HUES64 (cell line): ENCODE measurements at regions not wholly inside any gene's neighbourhood (a gene's known extent, or its start where the extent isn't known, plus 50 kb on each side); places are given as distances from the start of the nearest gene placed in this dataset.

Source experiments
- H3K27ac ChIP-seq: 2 replicates; pipeline ENCODE4 v1.7.0; 2013; ENCODE audit warnings: low read depth, low read length, inconsistent platforms
- H3K27me3 ChIP-seq: 2 replicates; pipeline ENCODE4 v1.6.1; 2013; ENCODE audit warnings: mild to moderate bottlenecking, low read length; ENCODE audit not compliant: insufficient read depth
- H3K36me3 ChIP-seq: 2 replicates; pipeline ENCODE4 v1.6.1; 2013; ENCODE audit warnings: mild to moderate bottlenecking, low read length; ENCODE audit not compliant: insufficient read depth
- H3K4me1 ChIP-seq: 2 replicates; pipeline ENCODE4 v1.6.1; 2013; ENCODE audit warnings: mild to moderate bottlenecking, low read length, moderate library complexity; ENCODE audit not compliant: insufficient read depth
- H3K4me3 ChIP-seq: 2 replicates; pipeline ENCODE4 v1.5.1; 2013; ENCODE audit warnings: mild to moderate bottlenecking, low read length, moderate library complexity
- H3K9ac ChIP-seq: 2 replicates; pipeline ENCODE4 v1.6.1; 2013; ENCODE audit warnings: mild to moderate bottlenecking, low read depth, low read length
- H3K9me3 ChIP-seq: 2 replicates; pipeline ENCODE4 v1.6.1; 2013; ENCODE audit warnings: low read depth, low read length; ENCODE audit not compliant: insufficient read depth
- WGBS: fragments of 150-250, 120-280 bp; methylation state at CpG from one replicate; pipeline ENCODE4 v1.1.7; 2013; ENCODE audit warnings: missing lambda C conversion rate; 5-methylcytosine and 5-hydroxymethylcytosine counted together

GRCh38 chr6:44636561-44637248, 249.2 kb downstream of the CDC5L start:
- Histone ChIP-seq H3K27ac (no peak overlapping the region), H3K4me3 (no peak overlapping the region), H3K9ac (no peak overlapping the region), H3K9me3 (no peaks in the 10 kb centered on the region), H3K27me3 (no peaks in the 10 kb centered on the region), H3K36me3 (no peaks in the 10 kb centered on the region), H3K4me1 (no peaks in the 10 kb centered on the region)
- 93% methylated on average over 14 of the region's 14 CpGs for WGBS

DNA sequence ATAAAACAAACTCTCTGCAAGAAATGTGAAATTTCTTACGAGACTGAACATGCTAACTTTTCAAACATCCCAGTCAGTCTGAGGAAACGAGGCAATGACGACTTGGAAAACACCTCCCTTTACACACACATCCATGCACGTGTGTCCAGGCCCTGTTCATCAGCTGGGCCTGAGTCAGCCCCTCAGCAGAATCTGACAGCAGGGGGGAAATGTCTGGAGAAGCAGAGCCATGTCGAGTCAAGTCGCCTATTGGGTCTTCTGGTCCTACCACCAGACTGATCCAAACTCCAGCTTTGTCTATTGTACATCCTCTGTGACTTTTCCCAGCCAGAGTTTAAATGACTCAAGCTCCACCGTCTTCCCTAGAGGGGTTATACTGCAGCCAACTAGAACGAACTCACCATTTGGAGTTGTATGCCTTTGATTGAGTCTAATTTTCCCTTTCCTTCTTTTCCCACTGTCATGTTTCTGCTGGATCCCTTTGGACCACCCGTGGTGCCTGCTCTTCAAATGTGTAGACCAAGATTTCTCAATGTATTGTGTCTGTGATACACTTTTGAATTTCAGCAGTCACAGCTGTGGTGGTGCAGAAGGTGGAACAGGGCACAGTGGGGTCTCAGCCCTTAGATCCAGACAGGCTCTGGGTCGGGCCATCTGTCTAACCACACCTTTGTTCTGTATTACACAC, 254.0 kb downstream of the CDC5L start:
- Histone ChIP-seq H3K4me3 (no peak overlapping the region), H3K9ac (no peak overlapping the region), H3K27ac (no peak overlapping the region), H3K9me3 (no peaks in the 10 kb centered on the region), H3K4me1 (no peaks in the 10 kb centered on the region), H3K36me3 (no peaks in the 10 kb centered on the region), H3K27me3 (no peaks in the 10 kb centered on the region)
- WGBS, result 88% methylated on average over 10 of the region's 10 CpGs

- Histone ChIP-seq H3K4me1 (no peaks in the 10 kb centered on the region), H3K9ac (no peak overlapping the region), H3K36me3 (no peaks in the 10 kb centered on the region), H3K4me3 (no peak overlapping the region), H3K27me3 (no peaks in the 10 kb centered on the region), H3K27ac (no peak overlapping the region), H3K9me3 (no peaks in the 10 kb centered on the region)
- 97% methylated on average over 1 of the region's 1 CpG for WGBS
These were observed 254.8 kb downstream of the CDC5L start for GRCh38 chr6:44642349-44642748.

DNA sequence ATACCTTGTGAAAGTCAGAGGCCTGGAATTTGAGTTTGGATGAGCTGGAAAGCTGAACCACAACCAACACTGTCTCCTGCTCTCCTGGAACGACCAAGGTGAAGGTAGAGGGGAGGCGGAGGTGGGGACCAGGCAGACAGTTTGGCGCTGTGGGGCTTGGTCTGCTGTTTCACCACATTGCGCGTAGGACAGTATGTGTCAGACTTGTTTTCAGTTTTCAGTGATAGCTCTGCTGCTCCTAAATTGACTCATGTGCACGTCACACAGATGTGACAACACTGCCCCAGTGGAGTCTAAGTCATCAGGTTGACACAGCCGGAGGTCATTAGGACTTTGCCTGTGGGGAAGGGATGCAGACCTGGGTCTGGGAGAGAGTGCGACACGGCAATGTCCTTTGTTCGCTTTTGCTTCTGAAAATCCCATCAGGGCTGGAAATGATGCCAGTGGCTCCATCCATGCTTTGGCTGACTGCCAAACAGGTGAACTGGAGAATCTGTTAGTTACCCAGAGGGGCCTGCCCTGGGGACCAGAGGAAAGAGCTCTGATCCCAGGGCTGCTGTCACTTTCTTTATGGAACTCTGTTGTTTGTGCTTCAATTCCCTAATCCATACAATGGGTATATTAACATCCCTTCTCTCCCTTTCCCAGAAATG, 255.5 kb downstream of the CDC5L start:
- Histone ChIP-seq H3K4me1 (no peaks in the 10 kb centered on the region), H3K27me3 (no peaks in the 10 kb centered on the region), H3K27ac (no peak overlapping the region), H3K36me3 (no peaks in the 10 kb centered on the region), H3K4me3 (no peak overlapping the region), H3K9me3 (no peaks in the 10 kb centered on the region), H3K9ac (no peak overlapping the region)
- WGBS, result 92% methylated on average over 10 of the region's 10 CpGs

GRCh38 chr6:44645276-44645675, 257.8 kb downstream of the CDC5L start:
- Histone ChIP-seq H3K4me1 (no peaks in the 10 kb centered on the region), H3K9me3 (no peaks in the 10 kb centered on the region), H3K27me3 (no peaks in the 10 kb centered on the region), H3K4me3 (no peak overlapping the region), H3K27ac (no peak overlapping the region), H3K9ac (no peak overlapping the region), H3K36me3 (no peaks in the 10 kb centered on the region)
- WGBS, result 72% methylated on average over 6 of the region's 6 CpGs

- Histone ChIP-seq H3K27me3 (no peaks in the 10 kb centered on the region), H3K9ac (no peak overlapping the region), H3K4me3 (no peak overlapping the region), H3K4me1 (peaks cover 5% of the 10 kb centered on the region; the same call in 1 of the 2 replicates), H3K27ac (no peak overlapping the region), H3K36me3 (no peaks in the 10 kb centered on the region), H3K9me3 (no peaks in the 10 kb centered on the region)
- 95% methylated on average over 5 of the region's 5 CpGs for WGBS
These were observed 258.8 kb downstream of the CDC5L start for GRCh38 chr6:44646355-44646754.

DNA sequence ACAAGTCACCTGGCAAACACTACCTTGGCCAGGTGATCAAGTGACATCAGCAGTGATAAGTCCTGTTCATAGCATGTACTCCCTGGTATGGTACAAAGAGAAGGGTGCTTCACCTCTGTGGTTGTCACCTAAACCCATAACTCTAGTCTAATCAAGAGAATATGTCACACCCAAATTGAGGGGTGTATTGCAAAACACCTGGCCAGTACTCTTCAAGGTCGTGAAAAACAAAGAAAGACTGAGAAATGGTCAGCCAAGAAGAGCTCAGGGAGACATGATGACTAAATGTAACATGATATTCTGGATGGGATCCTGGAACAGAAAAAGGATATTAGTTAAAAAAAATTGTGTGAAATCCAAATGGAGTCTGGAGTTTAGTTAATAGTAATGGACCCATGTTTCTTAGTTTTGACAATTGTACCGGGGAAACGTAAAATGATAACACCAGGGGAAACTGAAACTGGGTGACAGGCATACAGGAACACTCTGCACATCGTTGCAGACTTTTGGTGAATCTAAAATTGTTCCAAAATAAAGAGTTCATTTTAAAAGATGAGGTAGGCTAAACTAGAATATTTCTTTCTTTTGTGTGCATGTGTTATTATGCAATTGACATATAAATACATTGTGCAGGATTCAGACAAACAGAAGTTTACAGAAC, 262.0 kb downstream of the CDC5L start:
- Histone ChIP-seq H3K9me3 (no peaks in the 10 kb centered on the region), H3K4me3 (no peak overlapping the region)
- WGBS, result 91% methylated on average over 4 of the region's 4 CpGs

DNA sequence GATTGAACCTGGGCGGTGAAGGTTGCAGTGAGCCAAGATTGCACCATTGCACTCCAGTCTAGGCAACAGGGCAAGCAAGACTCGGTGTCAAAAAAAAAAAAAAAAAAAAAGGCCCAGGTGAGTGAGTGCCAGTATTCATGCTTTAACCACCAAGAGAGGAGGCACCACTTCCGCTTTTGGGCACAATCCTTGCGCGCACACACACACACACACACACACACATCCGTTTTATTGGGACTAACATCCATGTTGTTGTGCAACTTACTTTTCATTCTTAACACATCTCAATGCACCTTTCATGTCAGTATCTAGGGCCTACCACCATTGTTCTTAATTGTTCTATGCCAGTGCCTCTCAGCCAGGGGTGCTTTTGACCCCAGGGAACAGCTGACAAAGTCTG, 263.0 kb downstream of the CDC5L start:
- H3K9me3 ChIP-seq, result no peaks in the 10 kb centered on the region
- H3K27ac ChIP-seq, result no peak overlapping the region
- H3K36me3 ChIP-seq, result no peaks in the 10 kb centered on the region
- H3K9ac ChIP-seq, result no peak overlapping the region
- H3K4me1 ChIP-seq, result peaks cover 21% of the 10 kb centered on the region; the same call in 1 of the 2 replicates
- no peaks in the 10 kb centered on the region for H3K27me3 ChIP-seq
- WGBS, result 80% methylated on average over 6 of the region's 6 CpGs
- no peak overlapping the region for H3K4me3 ChIP-seq

More for the DNA sequence above, 262.0 kb downstream of the CDC5L start:
- no peaks in the 10 kb centered on the region for H3K27me3 ChIP-seq
- peaks cover 15% of the 10 kb centered on the region; the same call in 1 of the 2 replicates for H3K4me1 ChIP-seq
- H3K9ac ChIP-seq, result no peak overlapping the region
- H3K36me3 ChIP-seq, result no peaks in the 10 kb centered on the region
- H3K27ac ChIP-seq, result no peak overlapping the region

GRCh38 chr6:44650947-44651346, 263.4 kb downstream of the CDC5L start:
- Histone ChIP-seq H3K27ac (no peak overlapping the region), H3K27me3 (no peaks in the 10 kb centered on the region), H3K9me3 (no peaks in the 10 kb centered on the region), H3K36me3 (no peaks in the 10 kb centered on the region), H3K4me1 (peaks cover 21% of the 10 kb centered on the region; the same call in 1 of the 2 replicates), H3K9ac (no peak overlapping the region), H3K4me3 (no peak overlapping the region)
- WGBS, result 88% methylated on average over 5 of the region's 5 CpGs

DNA sequence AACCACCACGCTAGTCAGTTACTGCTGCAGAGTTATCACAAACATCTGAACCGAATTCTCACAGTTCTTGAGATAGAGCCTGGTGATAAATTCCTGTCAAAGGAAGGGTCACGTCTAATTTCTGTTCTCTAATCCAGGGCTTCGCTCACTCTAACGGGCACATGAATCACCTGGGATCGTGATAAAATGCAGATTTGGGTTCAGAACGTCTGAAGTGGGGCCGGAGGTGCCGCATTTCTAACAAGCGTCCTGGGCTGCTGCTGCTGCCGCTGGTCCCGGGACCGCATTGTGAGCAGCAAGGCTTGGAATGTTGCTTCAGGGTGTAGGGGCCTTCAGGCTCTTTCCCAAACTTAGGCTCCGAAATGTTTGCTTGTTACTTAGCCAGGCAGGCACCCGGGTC, 264.1 kb downstream of the CDC5L start:
- WGBS, result 30% methylated on average over 15 of the region's 15 CpGs
- no peak overlapping the region for H3K9ac ChIP-seq
- peak overlapping the region; percentile 13 for H3K27ac ChIP-seq
- H3K4me1 ChIP-seq, result peaks cover 21% of the 10 kb centered on the region; the same call in 1 of the 2 replicates
- H3K4me3 ChIP-seq, result no peak overlapping the region
- H3K36me3 ChIP-seq, result no peaks in the 10 kb centered on the region
- H3K27me3 ChIP-seq, result no peaks in the 10 kb centered on the region
- no peaks in the 10 kb centered on the region for H3K9me3 ChIP-seq

DNA sequence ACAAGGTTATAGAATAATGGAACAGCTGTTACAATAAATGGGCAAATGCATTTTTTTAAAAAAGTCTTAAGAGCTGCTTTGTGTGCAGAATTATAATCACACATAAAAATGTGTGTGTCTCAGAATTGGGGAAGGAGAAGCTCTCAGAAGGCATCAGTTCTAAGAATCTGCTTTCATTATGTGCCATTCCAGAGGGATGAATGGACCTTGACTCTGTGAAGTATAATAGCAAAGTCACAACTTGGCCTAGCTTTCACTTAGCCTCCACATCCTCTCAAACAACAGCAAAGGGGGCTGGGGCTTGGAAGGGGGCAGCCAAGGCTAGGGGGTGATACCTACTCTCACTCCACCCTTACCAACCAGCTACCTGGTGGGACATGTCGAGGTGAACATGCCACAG, 265.0 kb downstream of the CDC5L start:
- WGBS, result 89% methylated on average over 1 of the region's 1 CpG
- Histone ChIP-seq H3K9ac (no peak overlapping the region), H3K36me3 (no peaks in the 10 kb centered on the region), H3K27ac (no peak overlapping the region), H3K4me3 (no peak overlapping the region), H3K27me3 (no peaks in the 10 kb centered on the region), H3K9me3 (no peaks in the 10 kb centered on the region), H3K4me1 (peaks cover 21% of the 10 kb centered on the region; the same call in 1 of the 2 replicates)
